ENCODE measurements at regions not wholly inside any gene's neighbourhood (a gene's known extent, or its start where the extent isn't known, plus 50 kb on each side); places are given as distances from the start of the nearest gene placed in this dataset.

- TF ChIP-seq CTCF (optimal IDR thresholded peaks at IDR 0.05 in 1 of 3, IDR thresholded peaks at IDR 0.05 in 1 of 3, conservative IDR thresholded peaks at IDR 0.05 in 1 of 3; ENCODE audit: extremely low read depth in 1 of 3, insufficient read depth in 2 of 3, low read length in 3 of 3) (no peak), EZH2 (IDR thresholded peaks at IDR 0.05; ENCODE audit: low read length) (no peak)
These were observed 94.1 kb upstream of the BMP5 start for GRCh38 chr6:55969526-55969925.

Measured in keratinocyte (primary cell).